HG02798 (cell line): ENCODE measurements at regions not wholly inside any gene's neighbourhood (a gene's known extent, or its start where the extent isn't known, plus 50 kb on each side); places are given as distances from the start of the nearest gene placed in this dataset.
"Not testable (repeated sequence)": the region's sequence is repeated elsewhere in the genome, so short reads cannot be mapped to it uniquely, and the experiment has no call there.

ENCODE experiments used
- ATAC-seq: cut with Tn5 transposase; IDR thresholded peaks from one replicate; pipeline ENCODE4 v1.9.1; 2021; ENCODE audit warnings: mild to moderate bottlenecking; ENCODE audit not compliant: unreplicated experiment, poor library complexity

DNA sequence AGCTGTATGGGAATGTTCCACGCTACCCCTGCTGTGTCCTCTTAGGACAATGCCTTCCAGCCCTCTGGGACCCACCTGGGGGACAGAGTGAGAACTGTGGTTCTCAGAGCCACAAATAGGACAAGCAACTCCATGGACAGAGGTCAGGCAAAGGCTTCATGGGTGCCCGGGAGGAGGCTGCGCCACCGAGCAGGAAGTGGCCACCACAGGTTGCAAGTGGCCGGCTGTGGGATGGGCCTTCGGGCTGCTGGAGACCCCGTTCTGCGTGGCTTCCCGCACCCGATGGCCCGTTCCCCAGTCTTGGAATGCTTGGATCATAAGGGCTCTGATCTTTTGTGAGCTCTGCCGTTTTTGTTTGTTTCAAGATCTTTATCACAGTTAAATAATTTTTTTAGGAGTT is 118.8 kb downstream of the BOD1 start:
- no peak for ATAC-seq

GRCh38 chr5:173496883-173497255 is 119.6 kb downstream of the BOD1 start:
- no peak for ATAC-seq

DNA sequence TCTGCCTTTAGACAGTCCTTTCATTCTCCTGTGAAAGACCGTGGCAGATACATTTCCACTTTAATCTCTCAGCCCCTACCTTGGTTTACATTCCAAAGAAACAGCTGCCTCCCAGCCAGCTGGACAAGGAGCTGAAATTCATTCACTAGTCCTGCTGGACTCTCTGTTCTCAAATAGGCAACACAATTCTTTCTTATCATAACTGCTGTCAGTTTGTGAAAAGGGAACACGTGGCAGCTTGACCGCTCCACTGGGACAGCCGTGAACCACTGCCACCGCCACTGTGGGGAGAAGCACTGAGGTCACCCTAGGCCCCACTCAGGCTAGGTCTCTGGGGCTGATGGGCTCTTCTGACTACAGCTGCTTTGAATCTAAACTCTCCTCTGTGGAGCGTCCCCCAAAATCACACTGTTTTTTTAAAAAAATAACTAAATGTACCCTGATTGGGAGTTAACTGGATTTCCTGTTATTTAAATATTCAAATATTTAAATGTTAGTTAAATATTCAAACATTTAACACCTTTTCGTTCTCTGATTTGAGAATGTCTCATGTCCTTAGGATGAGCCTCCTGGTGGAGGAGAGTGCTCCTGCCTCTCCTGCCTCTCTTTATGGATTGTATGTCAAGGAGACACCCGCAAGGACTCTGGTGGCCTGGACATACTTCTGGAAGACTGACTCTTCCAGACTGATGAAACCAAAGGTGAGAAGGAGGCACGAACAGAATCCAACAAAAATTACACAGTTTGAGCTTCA is 120.1 kb downstream of the BOD1 start:
- no peak for ATAC-seq

DNA sequence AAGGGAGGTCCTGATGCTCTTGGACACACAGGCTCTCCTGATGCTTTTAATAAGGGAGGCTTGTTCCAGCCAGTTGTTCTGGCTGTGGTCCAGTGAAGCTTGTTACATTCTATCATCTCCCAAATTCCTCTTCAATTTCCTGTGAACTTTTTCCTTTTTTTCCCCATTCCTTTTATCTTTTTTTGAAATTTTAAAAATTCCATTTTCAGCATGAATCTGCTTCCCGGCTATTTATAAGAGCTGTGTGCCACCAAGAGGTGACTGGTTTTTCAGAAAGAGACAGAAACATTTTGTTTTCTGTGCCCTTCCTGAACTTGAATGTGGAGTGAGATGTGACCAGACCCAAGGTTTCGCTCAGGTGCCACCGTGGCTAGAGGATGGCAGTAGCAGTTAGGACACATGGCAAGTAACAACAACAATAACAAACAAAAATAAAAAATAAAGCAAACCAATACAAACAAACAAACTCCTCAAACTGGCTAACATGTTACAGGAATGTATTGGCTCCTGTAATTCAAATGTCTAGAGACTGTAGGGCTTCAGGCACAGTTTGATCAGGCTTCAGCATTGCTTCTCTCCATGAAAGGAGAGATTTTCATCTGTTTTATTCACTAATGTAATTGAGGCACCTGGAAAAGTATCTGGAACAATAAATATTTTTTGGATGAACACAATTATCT is 121.1 kb downstream of the BOD1 start:
- no peak for ATAC-seq

- no peak for ATAC-seq
Measured at GRCh38 chr5:173494446-173494845, 122.0 kb downstream of the BOD1 start.

- no peak for ATAC-seq
Measured at GRCh38 chr5:173493846-173494245, 122.6 kb downstream of the BOD1 start.

GRCh38 chr5:173493040-173493439 is 123.4 kb downstream of the BOD1 start:
- no peak for ATAC-seq

- no peak for ATAC-seq
Measured at GRCh38 chr5:173490681-173491080, 125.8 kb downstream of the BOD1 start.

GRCh38 chr5:173488144-173488543 is 128.3 kb downstream of the BOD1 start:
- ATAC-seq = no peak

GRCh38 chr5:173487300-173487699 is 129.2 kb downstream of the BOD1 start:
- no peak for ATAC-seq

DNA sequence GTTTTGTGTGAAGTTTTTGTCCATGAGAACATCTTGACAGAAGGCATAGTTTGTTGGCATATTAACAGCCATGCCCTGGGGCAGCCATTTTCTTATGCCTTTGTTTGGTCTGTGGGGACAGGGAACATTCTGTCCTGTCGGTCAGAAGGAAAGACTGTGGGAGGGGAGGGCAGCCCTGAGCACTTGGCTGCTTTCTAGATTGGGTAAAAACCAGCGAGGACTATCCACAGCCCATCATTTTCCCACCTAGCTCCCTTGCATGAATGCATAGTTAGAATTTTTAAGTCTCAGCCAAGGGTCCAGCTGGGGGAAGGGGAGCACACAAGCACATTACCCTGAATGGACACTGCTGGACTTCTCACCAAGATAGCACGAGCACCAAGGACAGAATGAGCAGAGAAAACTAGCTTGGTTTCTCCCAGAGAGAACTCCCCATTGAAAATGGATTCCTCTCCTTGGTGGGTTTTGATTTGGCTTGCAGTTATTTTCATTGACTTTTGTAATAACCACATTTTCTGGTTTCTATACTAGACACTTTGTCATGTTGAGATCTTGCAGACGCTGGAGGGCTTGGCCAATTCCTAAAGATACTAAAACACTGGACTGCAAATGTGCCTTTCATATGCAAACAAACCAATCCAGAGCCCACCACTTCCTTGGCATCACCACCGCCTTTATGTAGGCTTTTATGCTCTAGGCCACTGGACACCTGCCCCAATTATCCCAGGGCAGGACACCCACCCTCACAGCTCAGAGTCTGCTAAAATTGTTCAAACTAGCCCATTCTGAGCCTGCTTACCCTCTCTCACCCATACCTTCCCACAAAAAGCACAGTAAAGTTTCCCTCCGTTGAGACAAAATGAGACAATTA is 129.9 kb downstream of the BOD1 start:
- ATAC-seq = no peak

DNA sequence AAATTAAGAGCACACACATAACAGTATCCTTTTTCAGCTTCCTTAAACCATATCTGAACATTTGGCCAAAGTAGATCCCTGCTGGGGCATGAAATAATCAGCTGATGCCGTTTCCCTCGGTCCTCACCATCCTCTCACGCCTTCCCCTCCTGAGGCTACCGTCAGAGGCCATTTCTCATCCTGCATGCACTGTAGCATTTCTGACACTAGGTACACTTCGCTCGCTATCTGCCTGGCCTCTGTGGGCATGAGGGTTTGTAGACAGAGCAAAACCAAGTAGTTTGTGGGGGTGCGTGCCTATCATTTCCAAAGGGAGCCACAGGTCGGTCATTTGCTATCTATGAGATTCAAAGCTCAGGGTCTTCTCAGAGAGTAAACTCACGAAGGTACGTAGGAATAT is 131.9 kb downstream of the BOD1 start:
- ATAC-seq = no peak

DNA sequence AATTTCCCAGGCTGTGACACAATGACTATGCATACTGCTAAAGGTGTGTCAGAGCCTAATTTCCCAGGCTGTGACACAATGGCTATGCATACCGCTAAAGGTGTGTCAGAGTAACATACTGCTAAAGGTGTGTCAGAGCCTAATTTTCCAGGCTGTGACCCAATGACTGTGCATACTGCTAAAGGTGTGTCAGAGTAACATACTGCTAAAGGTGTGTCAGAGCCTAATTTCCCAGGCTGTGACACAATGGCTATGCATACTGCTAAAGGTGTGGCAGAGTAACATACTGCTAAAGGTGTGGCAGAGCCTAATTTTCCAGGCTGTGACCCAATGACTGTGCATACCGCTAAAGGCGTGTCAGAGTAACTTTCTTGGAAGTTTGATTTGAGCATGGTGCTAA is 132.9 kb downstream of the BOD1 start:
- not testable (repeated sequence) for ATAC-seq

DNA sequence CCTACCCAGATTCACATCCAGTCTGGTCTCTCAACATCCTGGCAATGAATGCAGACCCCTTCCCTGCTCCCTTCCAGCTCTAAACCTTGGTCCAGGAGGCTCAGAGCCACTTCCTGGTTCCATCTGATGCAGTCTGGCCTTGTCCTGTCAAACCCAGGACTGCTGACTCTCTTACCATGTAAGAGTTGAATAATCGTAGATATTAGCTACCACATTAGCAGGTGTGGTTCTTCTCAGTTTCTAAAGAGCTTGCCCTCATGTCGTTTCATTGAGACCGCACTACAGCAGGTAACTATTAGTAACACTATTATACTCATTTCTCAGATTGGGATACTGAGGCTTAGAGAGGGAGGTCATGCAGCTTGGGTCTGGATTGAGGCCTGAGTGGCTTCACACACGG is 133.3 kb downstream of the BOD1 start:
- ATAC-seq = no peak

DNA sequence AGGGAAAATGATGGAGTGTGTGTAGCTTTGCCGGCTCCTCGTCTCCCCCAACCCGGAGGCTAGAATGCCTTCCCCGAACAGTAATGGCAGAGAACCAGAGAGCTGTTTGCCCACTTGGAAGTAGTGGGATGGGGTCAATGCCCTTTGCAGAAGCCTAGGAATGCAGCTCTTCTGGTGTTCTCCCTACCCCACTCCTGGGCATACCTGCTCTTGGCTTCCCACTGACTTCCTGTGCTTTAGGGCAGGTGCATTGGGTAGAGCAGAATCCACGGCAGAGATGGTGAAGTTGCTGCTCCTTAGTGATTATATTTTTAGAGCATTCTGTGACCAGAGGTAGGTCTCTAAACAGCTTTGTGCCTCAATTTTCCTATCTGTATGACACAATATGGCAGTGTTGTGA is 134.6 kb downstream of the BOD1 start:
- ATAC-seq = no peak

DNA sequence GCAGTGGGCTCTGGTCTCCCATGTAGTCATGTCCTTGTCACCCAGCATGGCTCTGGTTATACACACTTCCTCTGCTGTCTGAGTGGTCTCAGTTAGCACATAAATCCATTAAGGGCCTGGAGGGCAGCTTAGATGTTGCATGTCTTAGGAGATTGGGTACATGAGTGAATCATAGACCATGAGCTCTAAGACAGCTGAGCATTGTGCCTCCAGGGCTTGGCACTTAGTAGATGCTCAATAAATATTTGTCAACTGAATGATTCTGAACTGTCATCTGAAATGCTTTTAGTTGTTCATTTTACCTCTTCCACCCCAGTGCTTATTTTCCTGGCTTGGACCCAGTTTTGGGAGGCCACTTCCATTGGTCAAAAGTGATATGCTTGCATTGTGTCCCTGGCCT is 135.6 kb downstream of the BOD1 start:
- ATAC-seq = no peak

GRCh38 chr5:173479711-173480110 is 136.7 kb downstream of the BOD1 start:
- no peak for ATAC-seq

DNA sequence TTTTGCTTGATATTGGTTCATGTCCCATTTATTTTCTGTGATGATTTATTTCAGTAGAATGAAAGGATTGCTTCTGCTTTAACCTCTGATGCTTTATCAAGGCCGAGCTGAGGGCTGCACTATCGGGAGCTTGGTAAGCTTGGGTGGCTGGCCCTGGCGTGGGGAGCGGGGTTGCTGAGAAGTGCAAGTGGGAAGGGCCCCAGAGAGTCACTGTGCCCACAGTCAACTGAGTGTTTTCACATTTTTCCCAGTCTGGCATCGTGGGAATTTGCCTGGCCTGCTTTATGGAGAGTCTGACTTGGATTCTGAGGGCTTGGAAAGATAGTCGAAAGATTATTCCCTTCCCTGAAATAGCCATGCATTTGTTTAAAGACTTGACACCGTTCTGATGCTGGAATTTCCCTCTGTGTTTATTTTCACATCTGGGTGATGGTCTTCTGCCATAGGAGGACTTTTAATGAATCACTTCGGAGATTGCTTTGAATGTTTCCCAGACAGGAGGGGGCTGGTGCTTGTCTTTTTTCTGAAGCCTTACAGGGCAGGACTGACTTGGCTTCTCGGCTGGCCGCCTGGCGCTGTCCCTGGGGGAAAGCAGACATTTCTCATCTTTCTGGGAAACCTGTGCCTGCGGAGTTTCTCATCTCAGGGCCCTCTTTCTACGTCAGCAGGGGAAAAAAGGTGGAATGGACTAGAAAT is 139.0 kb downstream of the BOD1 start:
- ATAC-seq = no peak

GRCh38 chr5:173475780-173476179 is 140.7 kb downstream of the BOD1 start:
- ATAC-seq = no peak

DNA sequence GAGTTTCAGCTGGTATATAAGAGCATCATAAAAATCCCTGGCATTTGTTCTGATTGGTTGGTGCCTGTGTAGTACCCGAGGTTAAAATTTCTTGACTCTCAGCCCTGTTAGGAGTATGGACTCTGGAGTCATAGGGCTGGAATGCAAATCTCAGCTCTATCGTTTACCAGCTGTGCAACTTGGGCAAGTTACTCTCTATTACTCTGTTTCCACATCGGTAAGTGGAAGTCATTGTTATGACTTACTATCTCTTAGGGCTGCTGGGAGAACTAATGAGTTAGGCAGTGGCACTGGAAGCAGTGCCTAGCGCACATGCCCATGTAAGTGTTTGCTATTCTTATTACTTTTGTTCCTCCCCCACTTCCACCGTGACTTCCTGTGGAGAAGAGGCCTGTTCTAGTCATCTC is 141.6 kb downstream of the BOD1 start:
- no peak for ATAC-seq

DNA sequence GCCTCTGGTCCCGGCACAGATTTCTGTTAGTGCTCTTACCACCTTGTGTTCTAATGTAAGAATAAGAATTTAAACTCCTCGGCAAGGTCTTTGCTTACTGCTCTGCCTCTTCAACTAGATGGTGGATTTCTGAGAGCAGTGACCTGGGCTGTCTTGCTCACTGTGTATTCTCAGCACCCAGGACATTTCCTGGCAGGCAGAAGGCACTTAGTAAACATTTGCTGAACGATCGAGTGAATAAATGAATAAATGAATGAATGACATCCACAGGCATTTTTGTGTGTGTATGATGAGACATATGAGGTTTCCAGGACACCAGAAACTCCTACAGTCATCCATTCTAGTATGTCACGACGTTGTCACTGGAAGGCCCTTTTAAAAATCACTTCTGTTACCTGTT is 143.2 kb downstream of the BOD1 start:
- no peak for ATAC-seq
